Left renal pelvis (tissue), 4 donors: ENCODE measurements at regions not wholly inside any gene's neighbourhood (a gene's known extent, or its start where the extent isn't known, plus 50 kb on each side); places are given as distances from the start of the nearest gene placed in this dataset.

Experiments used
- DNase-seq, 4 donors: peaks; one replicate each; pipeline ENCODE4 v3.0.0-alpha.2; 2013; ENCODE audit warnings: low read depth in 4 of 4, low spot score in 3 of 4

DNA sequence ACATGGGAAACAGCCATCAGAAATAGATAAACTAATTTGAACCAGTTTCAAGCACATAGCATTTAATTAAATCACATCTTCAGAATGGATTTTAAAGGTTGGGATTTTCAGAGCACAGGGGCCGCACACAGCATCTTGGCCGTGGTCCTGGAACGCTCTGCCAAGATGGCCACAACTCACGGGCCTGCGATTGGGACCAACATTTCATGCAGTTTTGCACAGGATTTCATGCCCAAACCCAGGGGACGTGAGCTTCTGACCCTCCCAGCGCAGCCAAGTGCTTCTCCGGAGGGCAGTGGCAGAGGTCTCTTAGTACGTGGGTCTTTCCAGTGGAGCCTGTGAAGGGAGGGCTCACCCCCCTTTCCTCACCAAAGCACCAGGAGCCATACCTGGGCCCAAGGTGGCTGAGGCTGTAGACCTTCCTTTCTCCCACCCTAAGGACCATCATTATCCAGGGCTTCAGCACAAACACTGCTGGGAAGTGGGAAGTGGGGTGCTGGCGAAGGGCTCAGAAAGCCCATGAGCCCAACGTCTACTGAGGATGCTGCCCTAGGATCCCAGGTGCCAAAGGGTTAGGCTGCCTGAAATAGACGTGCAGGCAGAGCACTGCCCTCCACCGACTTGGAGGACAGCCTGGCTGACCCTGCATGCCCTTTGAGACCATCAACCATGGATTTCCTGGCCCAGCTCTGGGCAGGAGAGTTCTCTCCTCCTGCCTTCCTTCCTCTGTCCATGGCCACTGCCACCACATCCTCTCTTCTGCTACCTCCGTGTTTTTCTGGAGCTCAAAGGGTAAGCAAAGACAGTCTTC lies 611.2 kb upstream of the MGMT start:
- no peak for DNase-seq

DNA sequence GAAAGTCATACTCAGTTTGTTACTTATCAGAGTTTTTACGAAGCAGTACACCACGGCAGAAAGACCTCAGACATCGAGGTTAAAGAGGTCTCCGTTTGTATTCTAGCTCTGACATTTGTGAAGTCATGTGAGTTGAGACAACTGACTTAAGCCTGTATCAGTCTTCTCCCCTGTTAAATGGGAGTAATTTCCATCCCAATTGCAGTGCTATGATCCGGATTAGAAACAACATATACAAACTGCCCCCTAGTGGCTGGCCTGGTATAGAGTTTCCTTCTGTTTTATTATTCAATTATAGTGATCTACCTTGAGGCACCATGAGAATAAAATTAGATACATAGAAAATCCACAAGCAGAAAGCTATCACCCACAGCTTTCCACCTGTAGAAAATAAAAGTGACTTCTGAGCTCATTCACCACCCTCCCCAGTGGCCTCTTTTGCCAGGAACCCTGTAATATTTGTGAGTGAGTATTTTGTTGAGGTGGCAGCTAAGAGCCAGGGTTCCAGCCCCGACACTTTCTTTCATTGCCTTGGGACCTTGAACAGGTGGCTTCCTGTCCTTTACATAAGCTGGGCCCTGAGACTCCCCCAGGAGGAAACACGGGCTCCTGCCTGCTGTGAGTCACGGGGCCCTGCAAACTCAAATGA lies 607.2 kb upstream of the MGMT start:
- DNase-seq = no peak

DNA sequence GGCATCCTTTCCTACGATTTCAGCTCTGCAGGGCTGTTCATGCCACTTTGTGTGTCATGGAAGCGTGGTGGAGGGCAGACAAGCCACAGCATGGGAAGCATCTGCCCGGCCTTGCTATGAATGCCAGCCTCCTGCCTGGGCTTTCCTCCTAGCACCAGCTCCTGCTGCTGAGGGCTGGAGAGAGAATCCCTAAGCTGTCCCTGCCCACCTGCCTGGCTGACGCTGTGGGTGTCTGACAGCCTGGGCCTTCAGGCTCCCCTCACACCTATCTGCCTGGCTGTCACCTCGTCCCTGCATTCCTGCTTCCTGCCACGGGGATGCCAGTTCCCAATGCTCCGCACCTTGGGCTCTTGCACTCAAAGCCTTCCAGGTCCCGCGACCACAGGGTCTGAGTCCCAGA lies 606.5 kb upstream of the MGMT start:
- DNase-seq = no peak

DNA sequence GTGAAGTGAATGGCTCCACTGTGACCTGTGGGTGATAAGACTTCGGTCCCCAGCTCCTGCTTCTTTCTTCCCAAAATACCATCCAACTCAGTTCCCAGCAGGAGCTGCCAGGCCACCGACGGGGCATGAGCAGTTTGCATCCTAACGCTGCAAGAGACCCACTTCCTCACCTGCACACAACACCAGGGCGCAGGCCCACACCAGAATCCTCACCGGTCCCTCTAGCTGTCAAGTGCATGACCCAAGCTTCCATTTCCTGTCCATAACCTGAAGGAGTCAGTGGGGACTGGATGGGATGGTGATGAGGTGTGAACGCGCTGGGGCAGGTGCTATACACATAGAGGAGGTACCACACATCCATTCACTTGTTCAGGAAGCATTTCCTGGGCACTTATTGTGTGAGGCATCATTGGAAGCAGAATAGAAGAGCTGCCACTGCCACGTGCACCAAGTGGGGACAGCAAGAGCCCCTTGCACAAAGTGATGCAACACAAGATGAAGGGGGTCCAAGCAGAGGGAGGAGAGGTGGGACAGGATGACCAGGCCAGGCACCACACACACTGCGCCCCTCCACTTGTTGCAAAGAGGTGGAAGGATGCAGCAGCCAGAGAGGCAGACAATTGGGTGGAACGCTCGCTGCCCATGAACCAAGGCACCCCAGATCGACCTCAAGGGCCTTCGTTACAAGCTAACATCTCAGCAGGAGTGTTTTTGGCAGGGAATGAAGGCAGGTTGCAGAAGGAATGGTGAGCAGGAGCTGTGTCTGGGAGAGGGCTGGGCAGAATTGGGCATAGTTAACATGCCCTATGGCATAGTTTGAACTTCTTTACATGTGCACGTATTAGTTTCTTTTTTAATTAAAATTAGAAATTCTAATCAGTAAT lies 605.8 kb upstream of the MGMT start:
- DNase-seq = no peak

DNA sequence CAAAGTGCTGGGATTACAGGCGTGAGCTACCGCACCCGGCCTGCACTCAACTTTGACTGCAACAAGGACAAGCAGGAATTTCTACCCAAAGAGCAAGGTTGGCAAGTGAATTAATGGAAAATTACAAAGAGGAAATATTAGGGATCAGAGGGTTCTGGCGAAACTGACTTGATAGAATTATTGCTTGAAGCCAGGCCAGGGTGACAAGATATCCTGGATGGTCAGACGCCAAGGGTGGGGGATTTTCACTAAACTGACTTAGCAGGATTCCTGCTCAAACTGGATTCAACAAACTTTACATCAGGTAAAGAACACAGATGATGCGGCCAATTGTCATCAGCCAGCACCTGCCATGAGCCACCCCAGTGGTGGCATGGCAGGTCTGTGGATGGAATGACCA lies 603.6 kb upstream of the MGMT start:
- DNase-seq = no peak

DNA sequence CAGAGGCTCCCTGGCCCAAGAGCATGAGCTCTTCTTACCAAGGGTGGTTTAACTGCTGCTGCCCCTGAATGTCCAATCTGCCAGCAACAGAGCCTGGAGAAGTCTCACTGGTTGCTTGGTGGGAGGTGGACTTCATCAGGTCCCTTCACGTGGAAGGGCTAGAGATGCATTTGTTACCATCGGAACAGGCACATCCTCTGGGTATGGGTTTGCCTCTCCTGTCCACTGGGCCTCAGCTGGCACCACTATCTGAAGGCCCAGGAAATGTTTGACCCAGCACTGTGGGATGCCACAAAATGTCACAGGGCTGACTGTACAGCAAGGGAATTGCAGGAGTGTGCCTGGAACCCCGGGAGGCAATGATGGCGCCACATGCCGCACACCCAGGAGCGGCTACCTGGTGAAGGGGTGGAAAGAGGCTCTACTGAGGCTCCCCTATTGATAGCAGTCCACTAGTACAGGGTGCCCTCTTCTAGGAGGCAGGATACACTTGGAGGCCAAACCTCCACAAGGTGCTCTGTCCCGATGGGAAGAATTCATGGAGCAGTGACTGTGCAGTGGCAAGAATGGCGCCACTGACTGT lies 603.1 kb upstream of the MGMT start:
- DNase-seq = no peak

DNA sequence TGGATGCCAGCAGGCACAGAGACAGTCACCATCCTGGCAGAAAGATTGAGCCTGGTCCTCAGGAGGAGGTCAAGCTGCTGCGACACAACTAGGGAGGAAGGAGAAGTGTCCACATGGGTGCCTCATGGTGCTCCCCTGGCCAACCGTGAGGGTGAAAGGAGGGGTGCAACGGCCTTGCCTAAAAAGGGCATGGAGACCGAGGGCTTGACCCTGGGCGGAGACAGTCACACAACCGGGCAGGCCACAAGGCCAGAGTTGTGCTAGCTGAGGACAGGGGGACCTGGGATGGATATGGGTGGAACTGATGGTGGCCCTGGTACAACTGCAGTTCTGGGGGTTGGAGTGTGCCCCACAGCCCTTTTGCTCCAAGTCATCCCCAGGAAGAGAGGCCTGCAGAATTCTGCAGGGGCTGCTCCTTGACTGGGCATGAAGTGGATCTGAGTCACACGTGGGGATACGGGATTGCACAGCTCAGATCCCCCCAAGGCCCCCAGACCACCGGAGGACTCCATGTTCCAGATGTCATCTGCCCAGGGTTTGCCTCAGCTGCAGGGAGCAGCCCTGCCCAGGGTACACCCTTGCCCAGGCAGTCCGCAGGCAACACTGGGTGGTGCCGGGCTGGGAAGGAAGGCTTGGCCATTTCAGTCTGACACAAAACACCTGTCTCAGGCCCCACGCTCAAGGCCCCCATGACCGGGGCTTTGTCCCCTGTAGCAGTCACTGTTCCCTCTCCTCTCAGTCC lies 602.3 kb upstream of the MGMT start:
- DNase-seq = no peak

DNA sequence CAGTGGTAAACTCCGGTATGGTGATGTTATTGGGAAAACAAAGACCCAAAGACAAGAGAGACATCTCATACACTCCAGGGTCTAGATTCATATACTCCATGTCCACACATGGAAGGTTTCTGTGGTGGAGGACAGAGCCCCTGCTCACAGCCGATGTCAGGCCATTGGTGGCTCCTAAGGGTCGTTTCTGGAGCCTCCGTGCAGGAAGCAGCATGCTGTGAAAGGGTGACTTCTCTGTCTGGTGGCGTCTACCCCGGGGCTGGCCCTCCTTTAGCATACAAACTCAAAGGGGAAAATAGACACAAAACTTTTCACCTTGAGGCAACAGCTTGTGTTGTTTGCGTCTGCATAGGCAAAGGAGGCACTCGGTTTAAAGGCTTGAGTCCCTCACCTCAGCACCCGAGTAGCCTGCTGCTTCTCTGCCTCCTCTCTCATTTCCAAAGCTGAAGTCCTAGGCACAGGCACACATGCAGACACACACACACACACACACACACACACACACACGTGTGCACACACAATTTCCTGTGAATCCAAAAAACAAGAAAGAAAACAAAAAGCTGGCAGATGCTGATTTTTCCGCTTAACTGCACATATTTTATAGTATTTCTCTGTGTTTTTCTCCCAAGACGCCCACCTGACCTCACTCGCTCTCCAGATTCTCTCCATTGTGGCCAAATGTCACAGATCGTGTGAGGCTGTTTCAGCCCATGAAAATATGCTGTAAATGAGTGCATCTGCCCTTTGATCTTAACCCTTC lies 601.4 kb upstream of the MGMT start:
- DNase-seq = no peak

DNA sequence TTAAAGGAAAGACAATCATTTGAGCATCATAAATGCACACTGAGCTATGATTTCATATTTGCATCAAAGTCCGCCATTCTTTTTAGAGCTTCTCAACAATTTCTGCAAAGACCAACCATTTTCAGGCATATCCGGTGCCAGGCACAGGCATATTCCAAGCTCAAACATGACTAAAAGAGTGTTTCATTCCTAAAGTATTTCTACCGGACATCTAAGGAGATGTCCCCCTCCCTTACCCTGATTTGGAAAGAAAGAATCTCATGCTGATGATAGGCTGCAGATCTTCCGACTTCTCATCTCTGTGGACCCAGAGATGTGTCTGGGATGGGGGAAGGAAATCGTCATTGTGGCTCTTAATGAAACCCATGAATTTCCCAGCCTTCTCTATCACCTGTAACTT lies 600.5 kb upstream of the MGMT start:
- DNase-seq = no peak

DNA sequence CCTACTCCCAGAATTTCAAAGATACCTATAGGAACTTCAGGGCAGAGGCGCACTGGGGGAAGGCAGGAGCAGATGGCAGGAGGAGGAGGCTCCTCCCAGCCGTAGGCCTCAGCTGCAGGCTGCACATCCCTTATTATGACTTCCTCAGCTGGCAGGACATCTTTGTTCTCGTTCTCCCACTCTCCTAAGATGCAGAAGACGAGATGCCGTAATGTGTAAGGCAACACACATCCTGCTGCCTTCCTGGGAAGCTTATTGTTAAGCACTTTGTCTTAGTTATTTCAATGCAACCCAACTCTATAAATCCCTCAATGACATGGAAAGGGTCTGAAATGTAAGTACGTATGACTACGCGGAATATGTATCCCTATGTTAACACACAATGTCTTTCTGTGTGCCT lies 599.8 kb upstream of the MGMT start:
- no peak for DNase-seq

DNA sequence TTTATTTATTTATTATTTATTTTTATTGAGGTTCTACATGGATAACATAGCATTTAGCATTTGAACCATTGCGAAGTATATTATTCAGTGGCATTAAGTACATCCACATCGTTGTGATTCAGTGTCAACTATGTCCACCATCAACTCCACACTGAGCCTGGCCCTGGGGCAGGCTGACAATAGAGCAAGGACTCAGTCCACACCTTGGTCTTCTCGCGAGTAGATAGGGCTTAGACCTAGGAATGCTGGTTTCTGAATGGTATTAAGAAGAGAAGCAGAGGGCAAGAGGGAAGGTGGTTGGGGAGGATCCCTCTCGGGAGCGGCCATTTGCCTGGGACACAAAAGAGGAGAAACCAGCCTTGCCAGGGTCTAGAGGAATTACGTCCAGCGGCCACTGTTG lies 599.2 kb upstream of the MGMT start:
- DNase-seq = no peak

DNA sequence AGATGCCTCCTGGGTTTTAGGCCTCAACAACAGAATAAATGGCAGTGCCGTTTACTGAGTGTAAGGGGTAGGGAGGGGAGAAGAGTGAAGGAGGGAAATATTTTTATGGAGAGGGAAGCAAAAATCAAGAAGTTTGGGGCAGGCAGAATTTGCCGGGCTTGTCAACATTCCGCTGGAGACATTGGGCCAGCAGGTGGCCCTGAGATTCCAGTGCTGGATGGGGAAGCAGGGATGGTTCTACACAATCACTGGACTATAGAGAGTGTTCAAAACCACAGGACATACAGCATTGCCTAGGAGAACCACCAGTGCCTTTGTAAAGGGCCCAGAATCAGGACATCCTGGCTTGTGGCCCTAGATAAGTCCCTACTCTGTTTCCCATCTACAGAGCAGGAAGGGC lies 598.6 kb upstream of the MGMT start:
- DNase-seq = no peak

DNA sequence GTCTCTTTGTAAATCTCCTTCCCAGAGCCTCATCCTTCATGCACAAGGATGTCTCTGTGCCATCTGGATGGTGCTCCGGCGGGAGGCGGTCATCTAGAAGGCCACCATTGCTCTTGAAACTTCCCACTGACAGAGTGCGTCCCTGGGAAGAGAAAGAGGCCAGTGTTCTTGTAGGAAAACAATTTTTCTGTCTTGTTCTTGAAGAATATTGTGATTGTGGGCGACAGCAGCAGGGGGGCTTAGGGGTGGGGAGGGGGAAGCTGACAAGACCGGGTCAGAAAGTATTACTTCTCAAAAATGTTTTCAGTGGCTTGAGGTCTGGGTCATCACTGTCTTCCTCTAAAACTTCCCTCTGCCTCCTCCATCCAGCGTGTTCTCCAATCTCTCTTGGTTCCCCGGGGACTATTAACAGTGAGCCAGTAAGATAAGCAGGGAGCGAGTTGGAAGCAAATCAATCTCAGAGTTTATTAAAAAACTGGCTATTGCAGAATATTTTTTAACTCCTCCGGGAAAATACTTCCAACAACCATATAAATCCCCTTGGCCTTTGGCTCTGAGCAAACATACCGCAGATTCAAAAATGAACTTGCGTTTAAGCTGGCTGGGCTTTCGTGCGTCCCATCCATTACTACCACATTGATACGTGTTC lies 597.8 kb upstream of the MGMT start:
- no peak for DNase-seq

DNA sequence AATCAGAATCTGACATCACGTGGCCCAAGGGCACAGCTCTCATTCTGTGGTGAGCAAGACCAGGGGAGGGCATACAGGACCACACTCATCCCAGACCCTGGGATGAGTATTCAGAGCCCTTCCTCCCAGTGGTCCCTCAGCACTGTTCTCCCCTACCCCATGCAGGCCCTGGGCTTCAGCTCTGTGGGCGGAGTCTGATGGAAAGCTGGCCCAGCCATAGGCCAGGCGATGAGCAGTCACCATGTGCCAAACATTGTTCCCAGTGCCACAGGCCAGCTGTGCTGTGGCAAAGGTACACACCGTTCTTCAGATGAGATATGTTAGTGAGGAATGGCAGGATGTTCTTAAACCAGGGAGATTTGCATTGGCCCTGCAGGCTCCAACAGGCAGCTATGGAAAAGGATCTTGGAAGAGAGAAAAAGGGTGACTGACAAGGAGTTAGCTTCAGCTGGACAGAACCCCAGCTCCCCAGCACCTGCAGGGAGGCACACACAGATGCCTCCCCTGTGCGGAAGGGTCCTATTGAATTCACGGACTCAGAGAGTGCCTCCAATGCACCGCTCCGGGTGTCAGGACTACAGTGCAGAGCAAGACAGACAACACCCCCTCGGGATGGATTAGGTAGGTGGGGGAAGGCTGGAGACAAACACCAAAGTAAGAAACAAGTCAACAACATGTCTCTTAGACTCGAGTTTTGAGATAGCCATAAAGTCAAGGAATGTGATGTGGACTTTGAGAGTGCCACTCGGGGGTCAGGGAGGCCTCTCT lies 596.0 kb upstream of the MGMT start:
- DNase-seq = no peak

DNA sequence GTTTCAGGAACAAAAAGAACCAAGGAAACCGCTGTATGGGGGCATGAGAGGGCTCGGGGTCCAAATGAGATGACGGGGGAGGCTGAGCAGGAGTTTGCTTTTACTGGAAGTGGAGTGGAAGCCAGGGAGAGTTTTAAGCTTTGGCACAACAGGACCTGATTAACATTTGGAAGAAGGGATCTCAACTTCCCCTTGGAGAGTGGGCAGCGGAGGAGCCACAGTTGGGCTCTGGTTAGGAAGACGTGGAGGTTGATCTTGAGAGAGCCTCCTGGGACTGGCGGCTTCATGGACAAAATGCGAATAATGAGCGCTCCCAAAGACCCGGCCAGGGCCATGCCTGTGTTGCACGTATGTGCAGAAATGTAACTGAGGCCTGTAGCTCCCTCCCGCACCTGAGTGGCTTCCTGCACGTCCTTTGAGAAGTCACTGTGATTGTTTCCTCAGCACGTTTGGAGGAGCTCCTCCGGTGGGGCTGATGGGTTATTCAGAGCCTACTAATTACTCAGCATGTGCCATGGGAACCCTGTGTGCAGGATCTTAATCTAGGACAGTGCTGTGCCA lies 595.3 kb upstream of the MGMT start:
- DNase-seq = no peak

DNA sequence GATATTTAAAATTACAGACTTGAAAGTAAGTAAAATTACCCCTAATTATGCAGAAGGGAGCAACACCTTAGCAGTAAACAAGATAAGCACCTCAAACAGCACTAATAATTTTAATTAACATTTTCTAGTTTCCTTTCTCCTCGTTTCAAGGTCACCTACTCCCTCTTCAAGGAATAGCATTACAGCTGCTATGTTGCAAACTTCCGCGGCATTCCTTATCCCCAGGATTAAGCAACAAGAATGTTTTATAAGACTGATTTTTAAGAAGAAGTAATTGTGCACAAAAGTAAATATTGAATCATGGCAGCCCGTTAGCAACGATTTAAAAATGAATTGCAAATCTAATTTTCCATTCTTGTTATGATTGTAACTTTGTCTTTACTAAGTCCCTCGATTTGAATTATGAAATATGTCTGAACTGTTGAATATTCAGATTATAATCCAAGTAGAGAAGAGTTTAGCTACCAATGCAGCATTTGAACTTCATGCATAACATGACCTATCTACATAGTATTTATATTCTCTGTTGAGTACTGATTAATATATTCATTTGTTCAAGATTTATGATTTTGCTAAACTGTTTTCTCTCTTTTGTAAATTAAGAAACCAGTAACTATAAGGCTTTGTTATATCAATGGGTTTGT lies 593.5 kb upstream of the MGMT start:
- no peak for DNase-seq

DNA sequence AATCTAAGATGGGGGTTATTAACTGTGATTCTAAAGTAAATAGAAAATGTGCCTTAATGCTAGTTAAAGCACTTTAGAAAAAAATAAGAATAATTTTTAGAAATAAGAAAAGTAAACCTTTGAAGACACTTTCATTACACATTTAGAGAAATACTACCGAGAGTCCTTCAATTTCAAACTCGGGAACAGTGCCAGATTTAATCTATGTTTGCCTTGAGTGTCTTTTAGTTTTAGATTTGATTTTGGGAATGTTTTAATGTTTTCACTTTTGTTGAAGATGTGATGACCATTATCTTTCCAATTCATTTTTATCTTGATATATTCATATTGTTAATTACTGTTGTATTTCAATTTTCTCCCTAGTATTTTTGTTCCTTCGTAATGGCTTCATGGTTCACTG lies 592.7 kb upstream of the MGMT start:
- DNase-seq = no peak
